ENCODE measurements at regions not wholly inside any gene's neighbourhood (a gene's known extent, or its start where the extent isn't known, plus 50 kb on each side); places are given as distances from the start of the nearest gene placed in this dataset.
"Not testable (repeated sequence)": the region's sequence is repeated elsewhere in the genome, so short reads cannot be mapped to it uniquely, and the experiment has no call there.

- no peaks in the 10 kb centered on the region for H3K27me3 ChIP-seq (replicated peaks; ENCODE audit: control insufficient read depth, insufficient read depth, low read length)
- H3K36me3 ChIP-seq (ENCODE audit: control insufficient read depth, insufficient read depth, low read length): no peaks in the 10 kb centered on the region
- H3K4me3 ChIP-seq (replicated peaks; ENCODE audit: low read depth, low read length): no peak overlapping the region
- DNase-seq (ENCODE audit: extremely low read depth, insufficient read length): no peak
- TF ChIP-seq CTCF (IDR thresholded peaks at IDR 0.05; ENCODE audit: insufficient read depth, low read length, poor library complexity, severe bottlenecking): no peak
These were observed 211.1 kb upstream of the XIST start for GRCh38 chrX:74063426-74064155.

GRCh38 chrX:74061879-74062278 lies 209.4 kb upstream of the XIST start:
- Histone ChIP-seq H3K27me3 (replicated peaks; ENCODE audit: control insufficient read depth, insufficient read depth, low read length) (no peaks in the 10 kb centered on the region), H3K4me3 (replicated peaks; ENCODE audit: low read depth, low read length) (no peak overlapping the region), H3K36me3 (ENCODE audit: control insufficient read depth, insufficient read depth, low read length) (no peaks in the 10 kb centered on the region)
- no peak for DNase-seq (ENCODE audit: extremely low read depth, insufficient read length)
- TF ChIP-seq CTCF (IDR thresholded peaks at IDR 0.05; ENCODE audit: insufficient read depth, low read length, poor library complexity, severe bottlenecking): no peak

- DNase-seq (ENCODE audit: extremely low read depth, insufficient read length): no peak
- no peaks in the 10 kb centered on the region for H3K27me3 ChIP-seq (replicated peaks; ENCODE audit: control insufficient read depth, insufficient read depth, low read length)
- H3K36me3 ChIP-seq (ENCODE audit: control insufficient read depth, insufficient read depth, low read length): no peaks in the 10 kb centered on the region
- H3K4me3 ChIP-seq (replicated peaks; ENCODE audit: low read depth, low read length): no peak overlapping the region
- no peak for TF ChIP-seq CTCF (IDR thresholded peaks at IDR 0.05; ENCODE audit: insufficient read depth, low read length, poor library complexity, severe bottlenecking)
These were observed 196.6 kb upstream of the XIST start for GRCh38 chrX:74049126-74049525.

GRCh38 chrX:74034066-74034465 lies 181.6 kb upstream of the XIST start:
- not testable (repeated sequence) for H3K27me3 ChIP-seq (replicated peaks; ENCODE audit: control insufficient read depth, insufficient read depth, low read length); H3K36me3 ChIP-seq (ENCODE audit: control insufficient read depth, insufficient read depth, low read length); H3K4me3 ChIP-seq (replicated peaks; ENCODE audit: low read depth, low read length); DNase-seq (ENCODE audit: extremely low read depth, insufficient read length)

GRCh38 chrX:74031527-74031926 lies 179.0 kb upstream of the XIST start:
- not testable (repeated sequence) for H3K4me3 ChIP-seq (replicated peaks; ENCODE audit: low read depth, low read length); H3K36me3 ChIP-seq (ENCODE audit: control insufficient read depth, insufficient read depth, low read length); DNase-seq (ENCODE audit: extremely low read depth, insufficient read length); H3K27me3 ChIP-seq (replicated peaks; ENCODE audit: control insufficient read depth, insufficient read depth, low read length)

- not testable (repeated sequence) for H3K4me3 ChIP-seq (replicated peaks; ENCODE audit: low read depth, low read length); H3K36me3 ChIP-seq (ENCODE audit: control insufficient read depth, insufficient read depth, low read length); H3K27me3 ChIP-seq (replicated peaks; ENCODE audit: control insufficient read depth, insufficient read depth, low read length)
These were observed 178.3 kb upstream of the XIST start for GRCh38 chrX:74030766-74031165.

GRCh38 chrX:74025145-74025544 lies 172.6 kb upstream of the XIST start:
- not testable (repeated sequence) for H3K27me3 ChIP-seq (replicated peaks; ENCODE audit: control insufficient read depth, insufficient read depth, low read length); DNase-seq (ENCODE audit: extremely low read depth, insufficient read length); H3K4me3 ChIP-seq (replicated peaks; ENCODE audit: low read depth, low read length); H3K36me3 ChIP-seq (ENCODE audit: control insufficient read depth, insufficient read depth, low read length)

More at GRCh38 chrX:74030766-74031165, 178.3 kb upstream of the XIST start:
- not testable (repeated sequence) for DNase-seq (ENCODE audit: extremely low read depth, insufficient read length)

- Histone ChIP-seq H3K27me3 (replicated peaks; ENCODE audit: control insufficient read depth, insufficient read depth, low read length) (no peaks in the 10 kb centered on the region), H3K36me3 (ENCODE audit: control insufficient read depth, insufficient read depth, low read length) (no peaks in the 10 kb centered on the region), H3K4me3 (replicated peaks; ENCODE audit: low read depth, low read length) (no peak overlapping the region)
- no peak for TF ChIP-seq CTCF (IDR thresholded peaks at IDR 0.05; ENCODE audit: insufficient read depth, low read length, poor library complexity, severe bottlenecking)
- DNase-seq (ENCODE audit: extremely low read depth, insufficient read length): no peak
These were observed 170.7 kb upstream of the XIST start for GRCh38 chrX:74023203-74023602.
